ENCODE measurements at regions not wholly inside any gene's neighbourhood (a gene's known extent, or its start where the extent isn't known, plus 50 kb on each side); places are given as distances from the start of the nearest gene placed in this dataset.

DNA sequence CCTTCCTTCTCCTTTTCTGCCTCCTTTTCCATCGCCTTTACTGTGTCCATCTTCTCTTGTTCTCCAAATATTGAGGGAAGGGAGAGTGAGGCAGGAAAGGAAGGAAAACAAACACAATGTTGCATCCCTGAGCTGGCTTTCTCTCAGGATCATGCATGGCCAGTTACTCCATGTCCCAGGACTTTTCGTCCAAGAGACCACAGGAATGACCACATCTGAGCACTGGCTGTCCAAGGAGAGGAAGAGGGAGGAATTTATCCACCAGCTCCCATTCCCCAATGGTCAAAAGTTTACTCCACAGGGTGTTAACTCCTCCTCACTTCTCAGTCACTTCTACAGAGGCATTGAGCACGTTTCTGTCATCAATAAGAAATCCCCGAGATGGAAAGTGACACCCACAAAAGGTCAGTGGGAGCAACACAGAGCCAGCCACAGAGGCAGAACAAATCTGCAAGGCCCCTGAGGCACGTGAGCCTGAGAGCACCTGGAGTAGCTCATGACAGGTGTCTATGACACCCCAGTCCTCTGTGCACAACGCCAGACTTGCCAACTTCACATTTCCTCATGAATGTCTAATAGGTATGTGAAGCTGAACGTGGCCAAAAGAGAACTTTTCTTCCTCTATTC, 177.3 kb upstream of the NUDT4 start:
- DNase-seq (ENCODE audit: low read depth in 3 of 3, low spot score in 1 of 3), result no peak

DNA sequence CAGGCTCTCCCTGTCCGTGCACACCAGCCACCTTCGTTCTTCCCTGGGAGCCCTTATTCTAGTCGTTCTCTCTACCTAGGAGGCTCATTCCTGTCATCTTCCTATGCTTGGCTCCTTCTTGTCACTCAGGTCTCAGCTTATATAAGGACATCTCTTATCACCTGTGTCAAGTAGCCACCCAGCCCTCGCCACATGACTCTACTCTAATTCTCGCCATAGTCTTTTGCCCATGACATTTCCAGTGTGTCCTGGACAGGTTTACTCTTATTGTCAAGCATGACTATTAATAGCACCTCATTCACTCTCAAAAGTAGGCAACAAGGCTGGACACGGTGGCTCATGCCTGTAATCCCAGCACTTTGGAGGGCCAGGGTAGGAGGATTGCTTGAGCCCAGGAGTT, 175.7 kb upstream of the NUDT4 start:
- DNase-seq (ENCODE audit: low read depth in 3 of 3, low spot score in 1 of 3), result no peak

DNA sequence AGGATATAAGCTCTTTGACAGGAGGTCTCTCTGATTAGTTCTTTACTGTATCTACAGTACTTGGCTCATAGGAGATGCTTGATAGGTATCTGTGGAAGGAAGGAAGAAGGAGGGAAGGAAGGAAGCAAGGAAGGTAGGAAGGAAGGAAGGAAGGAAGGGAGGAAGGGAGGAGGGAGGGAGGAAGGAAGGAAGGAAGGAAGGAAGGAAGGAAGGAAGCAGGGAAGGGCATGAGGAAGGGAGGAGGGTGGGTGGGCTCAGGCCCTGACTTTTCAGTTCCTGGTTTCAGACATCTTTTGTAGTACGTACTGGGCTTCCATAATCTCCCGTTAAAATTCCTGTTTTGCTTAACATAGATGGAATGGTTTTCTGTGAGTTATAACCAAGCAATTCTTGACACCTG, 175.0 kb upstream of the NUDT4 start:
- DNase-seq (ENCODE audit: low read depth in 3 of 3, low spot score in 1 of 3), result no peak

DNA sequence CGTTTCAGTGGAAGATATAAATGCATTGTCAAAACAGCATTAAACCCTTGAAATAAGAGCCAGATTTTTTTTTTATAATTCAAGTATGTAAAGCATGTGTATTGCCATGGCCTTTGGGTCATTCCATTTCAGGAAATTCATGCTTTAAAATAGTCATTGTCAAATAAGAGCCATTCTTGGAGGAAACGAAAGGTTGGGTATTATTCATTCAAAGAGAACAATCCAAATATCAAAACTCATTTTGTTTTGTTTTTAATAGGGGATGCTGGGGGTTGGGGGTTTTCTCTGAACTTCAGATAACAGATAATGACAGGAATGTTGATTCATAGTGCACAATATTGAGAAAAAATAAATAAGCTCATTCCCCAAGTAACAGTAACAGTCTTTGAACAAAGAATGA, 174.4 kb upstream of the NUDT4 start:
- DNase-seq (ENCODE audit: low read depth in 3 of 3, low spot score in 1 of 3), result no peak

DNA sequence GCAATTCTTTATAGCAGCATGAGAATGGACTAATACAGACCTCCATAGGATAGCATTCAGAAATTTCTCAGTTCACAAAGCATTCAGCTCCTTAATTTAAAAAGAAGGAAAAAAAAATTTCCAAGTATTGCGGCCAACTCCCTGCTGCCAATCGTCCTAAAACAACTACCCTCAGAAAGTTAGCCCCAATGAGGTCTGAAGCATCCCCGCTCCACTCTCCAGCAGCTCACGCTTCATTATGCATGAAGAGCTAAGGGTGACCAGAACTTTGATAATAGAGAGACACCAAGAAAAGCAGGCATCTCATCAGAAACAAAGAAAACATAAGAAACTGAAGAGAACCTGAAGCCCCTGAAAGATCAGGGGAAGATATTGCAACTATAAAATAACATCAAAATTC, 172.8 kb upstream of the NUDT4 start:
- DNase-seq (ENCODE audit: low read depth in 3 of 3, low spot score in 1 of 3), result no peak

DNA sequence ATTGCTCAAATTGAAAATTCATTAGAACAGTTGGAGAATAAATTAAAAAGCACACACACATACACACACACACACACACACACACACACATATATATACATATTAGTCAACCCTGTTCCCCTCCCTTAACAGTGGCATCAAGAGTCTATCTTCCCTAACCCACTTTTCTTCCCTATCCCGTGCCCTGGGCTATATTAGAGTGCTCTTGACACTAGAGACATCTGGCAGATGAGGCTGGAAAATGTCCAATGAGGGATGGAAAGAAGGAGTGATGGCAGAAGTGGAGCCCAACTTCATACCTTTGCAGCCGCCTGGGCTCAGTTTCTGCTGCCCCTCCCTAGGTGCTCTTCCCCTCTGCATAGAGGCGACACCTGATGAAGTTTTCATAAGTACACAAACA, 172.4 kb upstream of the NUDT4 start:
- no peak for DNase-seq (ENCODE audit: low read depth in 3 of 3, low spot score in 1 of 3)

DNA sequence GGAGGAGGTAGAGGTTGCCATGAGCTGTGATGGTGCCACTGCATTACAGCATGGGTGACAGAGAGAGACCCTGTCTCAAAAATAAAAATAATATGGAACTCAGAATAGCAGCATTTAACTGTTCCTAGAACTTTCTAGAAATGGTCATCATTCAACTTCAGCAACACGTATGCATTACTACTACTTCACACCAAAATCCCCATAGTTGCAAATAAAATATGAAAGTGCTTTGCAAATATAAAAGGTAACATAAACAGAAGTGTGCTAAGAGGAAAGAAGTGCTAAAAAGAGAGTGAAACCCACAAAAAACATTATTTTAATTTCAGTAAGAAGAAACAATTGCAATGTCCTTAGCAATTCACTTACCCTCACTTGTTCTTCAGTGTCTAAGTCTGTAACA, 169.7 kb upstream of the NUDT4 start:
- DNase-seq (ENCODE audit: low read depth in 3 of 3, low spot score in 1 of 3), result no peak

DNA sequence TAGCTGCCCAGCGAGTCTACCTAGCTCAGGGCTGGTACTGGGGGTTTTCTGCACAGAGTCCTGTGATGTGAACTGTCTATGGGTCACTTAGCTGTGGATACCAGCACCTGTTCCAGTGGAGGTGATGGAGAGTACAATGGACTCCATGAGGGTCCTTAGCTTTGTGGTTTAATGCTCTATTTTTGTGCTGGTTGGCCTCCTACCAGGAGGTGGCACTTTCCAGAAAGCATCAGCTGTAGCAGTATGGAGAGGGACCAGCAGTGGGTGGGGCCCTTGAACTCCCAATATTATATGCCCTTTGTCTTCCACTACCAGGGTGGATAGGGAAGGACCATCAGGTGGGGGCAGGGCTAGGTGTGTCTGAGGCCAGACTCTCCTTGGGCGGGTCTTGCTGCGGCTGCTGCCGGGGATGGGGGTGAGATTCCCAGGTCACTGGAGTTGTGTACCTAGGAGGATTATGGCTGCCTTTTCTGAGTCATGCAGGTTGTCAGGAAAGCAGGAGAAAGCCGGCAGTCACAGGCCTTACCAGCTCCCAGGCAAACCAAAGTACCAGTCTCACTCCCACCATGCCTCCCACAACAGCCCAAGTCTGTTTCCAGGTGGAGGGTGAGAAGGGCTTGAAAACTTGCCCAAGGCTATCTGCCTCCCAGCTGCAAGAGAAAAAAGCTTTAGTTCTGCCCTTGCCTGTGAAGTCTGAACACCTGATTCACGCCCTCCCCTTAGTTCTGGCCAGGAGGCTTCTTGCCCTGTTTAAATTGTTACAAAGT, 163.0 kb upstream of the NUDT4 start:
- DNase-seq (ENCODE audit: low read depth in 3 of 3, low spot score in 1 of 3), result no peak

DNA sequence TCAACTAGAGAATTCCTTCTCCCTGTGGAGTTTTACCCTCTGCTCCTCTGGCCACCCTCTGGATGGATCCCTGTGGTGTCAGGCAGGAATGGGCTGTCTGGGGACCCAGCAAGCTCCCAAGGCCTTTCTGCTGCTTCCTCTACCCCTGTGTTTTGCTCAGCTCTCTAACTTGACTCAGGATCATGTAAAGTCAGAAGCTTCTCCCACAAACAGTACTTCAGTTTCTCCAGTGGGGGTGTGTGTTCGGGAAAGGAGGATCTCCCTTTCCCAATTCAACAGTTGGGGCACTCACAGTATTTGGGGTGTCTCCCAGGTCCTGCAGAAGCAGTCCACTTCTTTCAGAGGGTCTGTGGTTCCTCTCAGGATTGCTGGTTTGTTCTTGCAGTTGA, 162.4 kb upstream of the NUDT4 start:
- no peak for DNase-seq (ENCODE audit: low read depth in 3 of 3, low spot score in 1 of 3)

DNA sequence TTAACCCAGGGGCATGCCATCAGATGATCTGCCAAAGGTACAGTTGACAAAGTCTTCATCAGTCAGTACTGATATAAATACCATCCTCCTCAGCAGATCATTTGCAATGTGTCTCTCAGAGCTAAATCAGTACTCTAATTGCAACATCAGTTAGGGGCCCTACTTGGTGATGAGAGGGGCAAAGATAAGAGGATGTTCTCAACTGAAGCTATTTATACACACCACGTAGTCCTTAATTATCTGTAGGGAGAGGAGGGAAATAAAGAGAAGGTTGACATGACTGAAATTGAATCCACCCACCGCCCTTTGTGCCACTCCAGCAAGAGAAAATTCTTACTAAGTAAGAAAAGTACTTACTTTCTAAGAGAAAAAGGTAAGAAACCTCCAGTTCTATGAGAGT, 157.8 kb upstream of the NUDT4 start:
- DNase-seq (ENCODE audit: low read depth in 3 of 3, low spot score in 1 of 3), result no peak

DNA sequence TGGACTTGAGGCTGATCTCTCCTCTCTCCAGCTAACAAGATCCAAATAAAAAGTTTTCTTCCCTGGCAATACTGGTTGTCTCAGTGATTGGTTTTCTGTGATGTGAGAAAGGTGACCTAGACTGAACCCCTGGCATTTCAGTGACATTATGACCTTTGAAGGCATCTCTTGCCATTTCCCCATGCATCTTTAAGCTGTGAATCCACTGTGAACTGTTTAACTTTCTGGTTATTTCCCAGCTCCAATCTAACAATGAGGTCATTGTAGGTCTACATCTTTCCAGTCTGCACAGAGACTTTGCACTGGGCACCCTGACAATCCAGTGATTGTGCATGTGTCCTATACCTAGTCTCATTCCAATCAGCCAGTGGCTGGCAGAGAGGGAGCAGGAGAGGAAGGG, 155.9 kb upstream of the NUDT4 start:
- DNase-seq (ENCODE audit: low read depth in 3 of 3, low spot score in 1 of 3), result no peak

DNA sequence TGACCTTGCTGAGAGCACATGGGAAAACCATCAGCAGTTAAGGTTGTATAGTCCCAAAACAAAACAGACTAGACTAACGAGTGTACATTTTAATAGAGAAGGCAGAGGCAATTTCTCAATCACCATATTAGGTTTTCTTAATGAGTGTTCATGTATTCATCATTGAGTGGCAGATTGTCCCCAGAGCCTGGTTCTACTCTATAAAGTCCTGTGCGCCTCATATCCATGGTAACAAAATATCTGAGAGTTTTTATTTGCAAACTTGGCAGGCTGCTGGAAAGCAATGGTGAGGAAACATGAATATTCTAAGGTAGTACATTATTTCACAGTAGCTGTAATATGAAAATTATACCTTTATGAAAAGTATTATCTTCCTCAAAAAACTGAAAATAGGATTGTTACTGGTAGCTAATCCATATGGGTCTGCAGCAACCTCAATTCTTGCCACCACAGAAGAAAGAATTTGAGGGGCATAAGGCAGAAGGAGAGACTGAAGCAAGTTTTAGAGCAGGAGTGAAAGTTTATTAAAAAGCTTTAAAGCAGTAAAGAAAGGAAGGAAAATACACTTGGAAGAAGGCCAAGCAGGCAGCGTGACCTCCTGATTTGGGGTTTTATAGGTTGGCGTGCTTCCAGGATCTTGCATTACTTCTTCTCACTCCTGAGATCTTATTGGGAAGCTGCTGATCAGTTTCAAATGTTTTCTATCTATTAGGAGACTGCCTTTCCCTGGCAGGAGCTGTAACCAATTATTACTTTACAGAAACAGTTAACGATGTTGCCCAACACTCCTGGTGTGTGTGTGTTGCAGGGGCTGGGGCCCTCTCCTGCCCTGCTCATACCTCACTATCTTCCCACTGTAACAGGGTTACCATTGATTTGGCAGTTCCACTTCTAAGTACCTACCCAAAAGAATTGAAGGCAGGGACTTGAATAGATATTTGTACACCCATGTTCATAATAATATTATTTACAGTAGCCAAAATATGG, 154.0 kb upstream of the NUDT4 start:
- DNase-seq (ENCODE audit: low read depth in 3 of 3, low spot score in 1 of 3), result no peak

DNA sequence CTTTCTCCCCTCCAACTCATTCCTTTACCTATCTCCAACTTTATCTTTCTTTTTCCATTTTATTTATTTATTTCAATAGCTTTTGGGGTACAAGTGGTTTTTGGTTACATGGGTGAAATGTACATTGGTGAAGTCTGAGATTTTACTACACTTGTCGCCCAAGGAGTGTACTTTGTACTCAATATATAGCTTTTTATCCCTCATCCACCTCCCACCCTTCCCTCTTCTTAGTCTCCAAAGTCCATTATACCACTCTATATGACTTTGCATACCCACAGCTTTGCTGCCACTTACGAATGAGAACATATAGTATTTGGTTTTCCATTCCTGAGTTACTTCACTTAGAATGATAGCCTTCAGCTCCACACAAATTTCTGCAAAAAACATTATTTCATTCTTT, 152.6 kb upstream of the NUDT4 start:
- DNase-seq (ENCODE audit: low read depth in 3 of 3, low spot score in 1 of 3), result no peak

DNA sequence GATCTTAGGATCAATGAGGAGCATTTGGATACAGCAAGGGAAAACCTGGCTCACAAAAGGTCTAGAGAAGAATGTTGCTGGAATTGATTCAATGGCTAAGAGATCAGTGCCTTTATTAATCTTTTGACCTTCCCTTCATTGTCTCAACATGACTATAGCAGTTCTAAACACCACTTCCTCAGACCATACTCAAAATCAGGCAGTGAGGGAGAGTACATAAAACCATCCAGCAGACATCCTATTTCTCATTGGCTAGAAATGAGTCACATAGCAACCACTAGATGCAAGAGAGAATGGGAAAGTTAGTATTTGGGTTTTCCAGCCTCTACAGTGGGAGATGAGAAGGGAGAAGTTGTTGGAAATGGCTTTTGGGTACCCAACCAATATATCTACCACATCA, 151.4 kb upstream of the NUDT4 start:
- no peak for DNase-seq (ENCODE audit: low read depth in 3 of 3, low spot score in 1 of 3)

DNA sequence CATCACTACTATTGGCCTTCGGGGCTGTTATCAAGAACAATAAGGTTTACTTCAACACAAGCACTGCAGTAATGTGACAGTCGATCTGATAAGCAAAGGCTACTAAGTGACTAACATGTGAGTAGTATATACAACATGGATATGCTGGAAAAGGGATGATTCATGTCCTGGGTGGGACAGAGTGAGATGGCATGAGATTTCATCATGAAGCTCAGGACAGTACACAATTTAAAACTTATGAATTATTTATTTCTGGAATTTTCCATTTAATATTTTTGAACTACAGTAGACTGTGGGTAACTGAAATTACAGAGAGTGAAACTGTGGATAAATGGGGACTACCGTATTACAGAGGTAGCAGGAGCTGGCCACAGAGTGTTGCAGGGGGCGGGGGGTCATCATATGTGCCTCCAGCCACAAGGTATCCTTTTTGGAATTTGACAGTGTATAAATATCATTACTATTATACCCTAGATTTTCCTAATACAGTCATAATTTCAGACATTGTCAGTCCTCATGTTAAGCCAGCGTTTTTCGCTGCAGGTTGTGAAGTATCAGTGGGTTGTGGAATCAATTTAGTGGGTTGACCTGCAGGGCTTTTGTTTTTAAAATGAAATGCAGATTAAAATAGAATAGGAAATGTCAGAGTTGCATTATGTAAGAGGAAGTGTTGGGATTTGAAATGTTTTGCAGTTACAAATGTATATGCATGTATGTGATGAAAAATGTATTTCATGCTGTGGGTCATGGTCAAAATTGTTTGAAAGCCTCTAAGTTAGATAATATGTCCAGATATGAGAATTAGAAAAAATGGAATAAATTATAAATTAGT, 148.0 kb upstream of the NUDT4 start:
- no peak for DNase-seq (ENCODE audit: low read depth in 3 of 3, low spot score in 1 of 3)

DNA sequence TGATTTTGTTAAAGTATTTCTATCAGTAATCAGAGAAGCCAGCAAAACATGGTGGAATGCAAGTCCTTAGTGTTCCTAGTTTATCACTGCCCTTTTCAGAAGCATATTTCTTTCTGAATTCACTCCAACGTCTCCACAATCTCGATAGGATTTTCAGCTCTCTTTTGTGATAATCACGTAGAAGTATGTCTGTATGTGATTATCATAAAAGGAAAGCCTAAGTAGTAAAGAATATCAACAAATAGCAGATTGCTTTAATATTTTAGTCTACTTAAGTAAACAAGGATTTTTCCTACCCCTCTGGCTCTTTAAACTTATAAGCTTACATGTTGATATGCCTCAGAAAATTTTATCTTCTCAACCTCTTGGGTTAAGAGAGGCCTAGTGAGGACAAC, 147.4 kb upstream of the NUDT4 start:
- DNase-seq (ENCODE audit: low read depth in 3 of 3, low spot score in 1 of 3), result no peak

DNA sequence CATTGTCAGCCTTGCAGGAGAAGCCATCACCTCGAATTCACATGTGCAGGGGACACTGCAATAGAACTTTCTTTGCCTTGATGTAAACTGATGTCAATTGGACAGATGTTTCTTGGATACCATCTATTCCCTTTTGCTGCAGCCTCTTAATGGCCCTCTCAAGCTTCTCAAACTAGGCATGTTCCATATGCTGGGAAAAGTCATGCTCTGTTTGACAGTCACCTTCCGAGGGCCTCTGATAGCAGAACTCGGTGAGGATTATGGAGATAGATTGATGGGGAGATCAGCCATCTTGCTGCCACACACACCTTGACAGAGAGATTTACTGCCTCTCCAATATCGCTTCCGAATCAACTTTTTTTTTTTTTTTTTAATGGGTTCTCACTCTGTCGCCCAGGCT, 145.8 kb upstream of the NUDT4 start:
- DNase-seq (ENCODE audit: low read depth in 3 of 3, low spot score in 1 of 3), result no peak

DNA sequence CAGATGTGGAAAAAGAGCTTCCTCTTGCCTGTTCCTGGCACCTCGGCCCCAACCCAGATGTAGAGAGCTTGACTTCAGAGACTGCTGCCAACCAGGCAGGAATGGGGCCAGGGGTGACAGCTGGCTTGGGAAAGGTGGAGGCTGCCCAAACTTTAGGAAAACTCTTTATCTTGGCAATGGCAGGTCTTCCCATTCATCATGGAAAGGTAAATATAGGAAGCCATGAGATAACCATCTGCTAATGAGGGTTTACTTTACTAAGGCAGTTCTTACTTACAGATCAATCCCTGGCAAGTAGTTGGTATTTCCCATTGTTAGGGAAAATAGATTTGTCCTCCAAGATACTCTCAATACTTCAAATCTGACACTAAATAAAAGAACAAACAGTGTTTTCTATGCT, 143.1 kb upstream of the NUDT4 start:
- no peak for DNase-seq (ENCODE audit: low read depth in 3 of 3, low spot score in 1 of 3)

DNA sequence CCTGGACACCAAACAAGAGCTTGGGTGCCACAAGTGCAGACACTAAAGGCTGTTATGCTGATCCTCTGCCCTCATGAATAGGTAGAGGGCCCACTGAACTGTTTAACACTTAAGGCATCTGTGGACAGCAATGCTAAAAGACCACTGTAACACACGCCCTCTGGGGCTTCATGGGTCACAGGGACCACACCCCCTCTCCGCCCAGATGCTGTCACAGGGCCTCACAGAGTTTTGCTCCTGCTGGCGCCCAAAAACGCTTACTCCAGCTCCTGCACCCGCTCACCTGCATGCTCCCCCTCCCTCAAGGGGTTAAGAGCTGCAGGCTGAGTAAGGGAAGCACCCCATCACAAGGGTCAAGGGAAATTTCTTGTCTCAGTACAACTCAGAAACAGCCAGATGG, 141.8 kb upstream of the NUDT4 start:
- no peak for DNase-seq (ENCODE audit: low read depth in 3 of 3, low spot score in 1 of 3)

DNA sequence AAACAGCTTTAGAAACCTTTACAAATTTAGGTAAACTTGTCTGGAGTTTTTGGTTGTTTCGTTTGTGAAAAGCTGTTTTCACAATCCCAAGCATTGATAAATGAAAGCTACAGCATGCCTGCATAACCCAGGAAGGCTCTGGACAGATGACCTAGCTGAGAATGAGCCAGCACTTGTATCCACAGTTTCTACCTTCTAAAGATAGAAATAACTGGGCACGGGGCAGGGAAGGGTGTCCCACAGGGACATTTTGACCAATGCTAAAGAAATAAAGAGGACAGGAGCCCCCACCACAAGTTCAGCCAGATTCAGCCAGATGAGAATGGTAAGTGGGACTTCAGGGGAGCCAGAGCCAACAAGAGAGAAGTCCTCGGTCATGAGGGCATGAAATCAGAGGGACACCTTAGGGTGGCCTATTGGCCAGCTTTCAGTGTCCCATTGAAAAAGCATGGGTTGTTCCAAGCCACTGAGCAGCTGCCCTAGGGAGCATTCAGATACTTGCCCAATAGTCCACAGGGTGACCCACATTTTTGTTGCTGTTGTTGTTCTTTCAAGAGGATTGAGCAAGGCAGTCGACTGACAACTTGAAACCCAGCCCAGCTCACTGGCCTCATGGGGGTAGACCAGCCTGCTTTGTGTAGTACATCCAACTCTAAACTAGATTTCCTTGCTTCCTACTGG, 140.3 kb upstream of the NUDT4 start:
- DNase-seq (ENCODE audit: low read depth in 3 of 3, low spot score in 1 of 3), result no peak
